Epithelial cell of prostate (primary cell): ENCODE measurements at regions not wholly inside any gene's neighbourhood (a gene's known extent, or its start where the extent isn't known, plus 50 kb on each side); places are given as distances from the start of the nearest gene placed in this dataset.
"Not testable (repeated sequence)": the region's sequence is repeated elsewhere in the genome, so short reads cannot be mapped to it uniquely, and the experiment has no call there.

Experiments
- DNase-seq: peaks from one replicate; pipeline ENCODE4 v3.0.0-alpha.2; 2011; ENCODE audit warnings: low read depth, low spot score
- H3K27ac ChIP-seq: fragments of 450-650 bp; 2 replicates; pipeline ENCODE4 v1.5.1; 2017; ENCODE audit warnings: mild to moderate bottlenecking

DNA sequence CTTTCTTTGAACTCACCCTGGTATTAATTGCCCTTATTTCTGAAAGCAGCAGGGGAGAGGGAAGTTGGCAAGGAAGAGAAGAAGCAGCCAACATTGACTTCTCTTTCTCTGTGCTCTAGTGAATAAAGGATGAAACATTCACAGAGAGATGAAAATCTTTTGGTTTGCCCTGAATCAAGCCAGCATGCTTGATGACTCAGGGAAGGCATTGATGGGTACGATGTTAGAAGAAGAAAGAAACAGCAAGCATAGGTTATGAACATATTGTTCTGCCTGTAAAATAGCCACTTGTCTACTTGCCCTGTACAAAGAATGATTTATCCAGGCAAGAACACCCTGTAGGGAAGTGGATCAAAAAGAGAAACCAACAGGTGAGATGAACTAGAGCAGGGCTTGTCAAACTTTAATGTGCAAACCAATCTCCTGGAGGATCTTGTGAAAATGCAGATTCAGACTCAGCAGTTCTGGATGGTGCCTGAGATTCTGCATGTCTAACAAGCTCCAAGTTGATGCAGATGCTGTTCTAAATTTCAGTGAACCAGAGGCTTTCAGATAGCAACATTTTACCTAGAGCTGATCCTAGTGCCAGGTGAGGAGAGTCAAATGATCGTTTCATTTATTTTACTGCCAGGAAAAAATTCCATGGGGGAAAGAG lies 586.6 kb upstream of the TLE4 start:
- DNase-seq: no peak
- H3K27ac ChIP-seq: no peak overlapping the region

DNA sequence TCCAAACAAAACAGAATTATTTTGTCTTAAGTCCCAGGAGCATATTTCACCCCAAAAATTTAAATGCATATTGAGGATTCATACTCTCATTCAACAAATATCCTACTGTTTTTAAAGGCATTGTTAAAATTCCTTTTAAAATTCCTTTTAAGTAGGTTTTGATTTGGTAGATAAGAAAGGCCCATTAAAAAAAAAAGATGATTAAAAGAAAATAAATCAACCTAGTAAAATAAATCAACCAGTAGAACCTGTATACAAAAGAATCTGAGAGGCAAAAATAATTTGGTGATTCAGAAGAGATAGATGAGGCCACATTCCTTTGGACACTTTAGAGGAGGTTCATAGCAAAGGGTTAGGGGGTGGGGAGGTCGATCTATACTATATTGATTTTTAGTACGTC lies 585.3 kb upstream of the TLE4 start:
- H3K27ac ChIP-seq: no peak overlapping the region
- no peak for DNase-seq

DNA sequence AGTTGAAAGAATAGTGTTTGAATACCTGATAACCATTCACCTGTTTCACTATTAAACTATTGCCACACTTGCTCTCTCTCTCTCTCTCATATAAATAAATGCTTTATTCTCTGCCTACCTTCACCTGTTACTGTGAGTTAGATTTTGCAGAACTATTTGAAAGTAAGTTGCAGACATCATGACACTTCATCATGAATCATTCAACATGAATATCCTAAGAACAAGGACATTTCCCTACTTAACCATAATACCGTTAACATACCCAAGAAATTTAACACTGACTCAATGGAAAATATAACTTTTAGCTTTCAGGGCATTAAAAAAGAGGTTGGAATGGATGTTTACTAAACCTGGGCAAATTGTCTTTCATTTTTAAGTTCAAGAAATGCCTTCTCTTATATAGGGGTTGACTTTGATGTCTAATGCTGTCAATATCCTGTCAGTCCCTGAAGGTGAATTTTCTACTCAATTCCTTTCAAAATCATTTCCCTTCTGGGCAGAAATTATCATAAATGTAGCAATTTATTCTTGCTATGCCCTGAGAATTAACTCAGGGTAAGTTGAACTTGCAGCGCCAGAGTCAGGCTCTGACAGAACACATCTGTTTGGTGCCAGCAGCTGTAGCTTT lies 582.6 kb upstream of the TLE4 start:
- H3K27ac ChIP-seq: no peak overlapping the region
- DNase-seq: no peak

DNA sequence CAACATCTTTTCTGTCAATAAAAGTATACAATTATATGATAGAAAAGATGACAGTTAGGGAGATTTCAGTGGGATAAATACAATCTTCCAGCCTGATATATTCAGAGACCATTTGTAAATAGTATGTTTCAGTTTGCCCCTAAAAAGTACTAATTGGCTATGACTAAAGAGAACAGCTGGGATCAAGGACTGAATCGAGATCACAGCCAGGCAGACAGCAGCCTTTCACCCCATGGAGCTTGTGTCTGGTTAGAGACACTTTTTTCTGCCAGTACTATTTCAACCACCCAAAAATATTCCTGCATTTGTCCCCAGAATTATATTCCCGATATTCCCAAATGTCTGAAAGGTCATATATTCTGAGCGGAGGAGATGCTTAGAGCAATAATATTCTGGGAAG lies 577.3 kb upstream of the TLE4 start:
- H3K27ac ChIP-seq: no peak overlapping the region
- no peak for DNase-seq

DNA sequence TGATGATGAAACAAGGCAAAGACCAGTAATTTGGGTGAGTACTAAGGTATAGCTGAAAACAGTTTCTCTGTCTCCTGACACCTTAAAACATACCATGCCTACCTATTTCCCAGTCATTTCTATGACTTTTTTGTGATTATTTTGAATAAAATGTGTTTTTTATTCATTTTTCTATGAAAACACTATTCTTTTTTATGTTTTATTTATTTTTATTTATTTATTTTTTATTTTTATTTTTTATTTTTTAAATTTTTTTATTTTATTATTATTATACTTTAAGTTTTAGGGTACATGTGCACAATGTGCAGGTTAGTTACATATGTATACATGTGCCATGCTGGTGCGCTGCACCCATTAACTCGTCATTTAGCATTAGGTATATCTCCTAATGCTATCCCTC lies 576.8 kb upstream of the TLE4 start:
- not testable (repeated sequence) for H3K27ac ChIP-seq, DNase-seq

DNA sequence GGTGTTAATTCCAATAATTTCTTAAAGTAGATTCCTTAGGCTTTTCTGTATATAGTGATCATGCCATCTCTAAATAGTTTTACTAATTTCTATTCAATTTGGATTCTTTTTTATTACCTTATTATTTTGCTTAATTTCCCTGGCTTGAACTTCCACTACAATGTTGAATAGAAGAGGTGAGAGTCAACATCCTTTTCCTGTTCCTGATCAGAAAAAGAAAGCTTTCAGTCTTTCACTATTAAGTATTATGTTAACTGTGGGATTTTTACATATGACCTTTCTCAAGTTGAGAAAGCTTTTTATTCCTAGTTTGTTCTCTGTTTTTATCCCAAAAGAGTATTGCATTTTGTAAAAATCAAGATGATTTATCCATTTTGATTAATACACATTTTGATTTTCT lies 574.5 kb upstream of the TLE4 start:
- no peak for DNase-seq
- no peak overlapping the region for H3K27ac ChIP-seq

- no peak overlapping the region for H3K27ac ChIP-seq
- no peak for DNase-seq
Measured at GRCh38 chr9:79000230-79001002, 571.3 kb upstream of the TLE4 start.

- DNase-seq: no peak
- no peak overlapping the region for H3K27ac ChIP-seq
Measured at GRCh38 chr9:79001012-79001411, 570.8 kb upstream of the TLE4 start.

GRCh38 chr9:79003514-79003913 lies 568.3 kb upstream of the TLE4 start:
- no peak overlapping the region for H3K27ac ChIP-seq

GRCh38 chr9:79004032-79004431 lies 567.7 kb upstream of the TLE4 start:
- DNase-seq: no peak
- no peak overlapping the region for H3K27ac ChIP-seq

More at GRCh38 chr9:79003514-79003913, 568.3 kb upstream of the TLE4 start:
- no peak for DNase-seq

- no peak for DNase-seq
- H3K27ac ChIP-seq: no peak overlapping the region
Measured at GRCh38 chr9:79006546-79006945, 565.2 kb upstream of the TLE4 start.

- H3K27ac ChIP-seq: no peak overlapping the region
- no peak for DNase-seq
Measured at GRCh38 chr9:79007701-79008483, 563.9 kb upstream of the TLE4 start.

GRCh38 chr9:79008916-79009315 lies 562.8 kb upstream of the TLE4 start:
- no peak overlapping the region for H3K27ac ChIP-seq
- DNase-seq: no peak

DNA sequence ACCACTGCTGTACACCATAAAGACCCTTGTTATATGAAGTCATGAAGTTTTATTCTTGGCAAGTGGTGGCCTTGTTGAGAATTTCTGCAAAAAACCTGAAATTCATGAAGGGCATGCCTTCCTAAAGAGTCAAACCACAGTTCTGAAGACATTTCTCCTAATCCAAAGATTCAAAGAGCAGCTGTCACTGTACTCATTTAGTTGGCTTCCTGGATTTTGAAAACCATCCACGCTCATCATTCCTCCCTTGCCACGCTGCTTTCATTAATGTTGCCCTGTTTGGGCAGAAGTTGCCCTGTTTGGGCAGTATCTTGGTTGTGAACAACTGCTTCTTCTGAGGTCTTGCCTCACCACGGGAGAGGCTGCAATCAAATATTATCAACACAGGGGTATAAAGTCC lies 560.3 kb upstream of the TLE4 start:
- DNase-seq: no peak
- H3K27ac ChIP-seq: no peak overlapping the region

- DNase-seq: no peak
- H3K27ac ChIP-seq: no peak overlapping the region
Measured at GRCh38 chr9:79012561-79012960, 559.2 kb upstream of the TLE4 start.

DNA sequence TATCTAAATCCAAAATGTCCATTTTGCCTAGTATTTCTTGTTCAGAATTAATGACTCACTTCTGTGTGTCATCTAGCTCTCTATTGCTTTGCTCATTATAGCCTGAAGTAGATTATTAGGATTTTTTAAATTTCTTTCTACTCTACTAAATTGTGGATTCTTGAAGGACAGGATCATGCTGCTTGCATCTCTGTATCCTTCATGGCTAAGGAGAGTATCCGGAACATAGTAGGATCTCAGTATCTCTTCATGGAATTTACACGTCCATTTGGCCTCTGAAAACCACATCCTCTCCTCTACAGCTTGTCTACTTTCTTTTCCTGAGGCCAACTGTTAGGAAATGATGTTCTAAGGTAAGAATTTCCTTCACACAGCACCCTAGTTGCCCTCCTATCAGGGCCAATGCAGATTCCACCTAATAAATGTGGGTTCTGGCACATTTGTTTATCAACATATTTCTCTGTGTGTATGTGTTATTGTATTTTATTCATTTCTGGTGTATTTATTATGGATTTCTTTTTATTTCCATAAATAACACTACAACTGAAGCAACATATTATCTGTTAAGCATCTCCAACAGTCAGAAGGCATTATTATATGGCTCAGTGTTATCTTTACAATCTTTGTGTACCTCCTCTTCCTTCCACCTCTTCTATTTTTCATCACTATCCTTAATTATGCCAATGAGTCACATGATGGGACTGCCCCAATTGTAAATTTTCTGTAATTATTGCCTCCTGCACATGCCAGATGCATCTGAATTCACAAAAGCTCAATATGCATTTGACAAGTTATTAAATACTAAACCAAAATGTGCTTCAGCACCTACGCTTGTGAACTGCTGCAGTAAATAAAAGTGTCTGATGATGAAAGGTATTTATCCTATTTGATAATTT lies 557.8 kb upstream of the TLE4 start:
- peak overlapping the region; percentile 45 for H3K27ac ChIP-seq
- no peak for DNase-seq

- DNase-seq: no peak
- H3K27ac ChIP-seq: peak overlapping the region; percentile 21
Measured at GRCh38 chr9:79014929-79015699, 556.7 kb upstream of the TLE4 start.

- no peak for DNase-seq
- H3K27ac ChIP-seq: peak overlapping the region; percentile 21
Measured at GRCh38 chr9:79015951-79016350, 555.8 kb upstream of the TLE4 start.

DNA sequence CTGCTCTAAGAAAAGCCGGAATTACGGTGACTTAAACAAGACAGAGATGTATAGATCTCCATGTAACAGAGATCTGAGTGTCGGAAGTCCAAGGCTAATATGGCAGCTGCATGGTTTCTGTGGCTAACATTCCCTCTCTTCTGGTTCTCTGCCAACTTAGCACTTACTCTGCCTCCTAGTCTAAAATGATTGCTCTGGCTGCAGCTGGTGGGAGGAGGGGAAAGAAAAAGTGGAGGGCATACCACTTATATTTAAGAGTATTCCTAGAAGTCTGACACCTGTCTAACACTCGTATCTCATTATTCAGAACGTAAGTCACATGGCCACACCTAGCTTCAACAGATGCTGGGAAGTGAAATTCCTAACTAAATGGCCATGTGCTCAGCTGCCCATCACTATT lies 551.5 kb upstream of the TLE4 start:
- H3K27ac ChIP-seq: no peak overlapping the region
- no peak for DNase-seq
